ENCODE measurements at regions not wholly inside any gene's neighbourhood (a gene's known extent, or its start where the extent isn't known, plus 50 kb on each side); places are given as distances from the start of the nearest gene placed in this dataset.

GRCh38 chr2:128617661-128618060 is 299.0 kb upstream of the HS6ST1 start:
- no peak for TF ChIP-seq POLR2A (IDR thresholded peaks at IDR 0.05)
- TF ChIP-seq, protein P1, sequence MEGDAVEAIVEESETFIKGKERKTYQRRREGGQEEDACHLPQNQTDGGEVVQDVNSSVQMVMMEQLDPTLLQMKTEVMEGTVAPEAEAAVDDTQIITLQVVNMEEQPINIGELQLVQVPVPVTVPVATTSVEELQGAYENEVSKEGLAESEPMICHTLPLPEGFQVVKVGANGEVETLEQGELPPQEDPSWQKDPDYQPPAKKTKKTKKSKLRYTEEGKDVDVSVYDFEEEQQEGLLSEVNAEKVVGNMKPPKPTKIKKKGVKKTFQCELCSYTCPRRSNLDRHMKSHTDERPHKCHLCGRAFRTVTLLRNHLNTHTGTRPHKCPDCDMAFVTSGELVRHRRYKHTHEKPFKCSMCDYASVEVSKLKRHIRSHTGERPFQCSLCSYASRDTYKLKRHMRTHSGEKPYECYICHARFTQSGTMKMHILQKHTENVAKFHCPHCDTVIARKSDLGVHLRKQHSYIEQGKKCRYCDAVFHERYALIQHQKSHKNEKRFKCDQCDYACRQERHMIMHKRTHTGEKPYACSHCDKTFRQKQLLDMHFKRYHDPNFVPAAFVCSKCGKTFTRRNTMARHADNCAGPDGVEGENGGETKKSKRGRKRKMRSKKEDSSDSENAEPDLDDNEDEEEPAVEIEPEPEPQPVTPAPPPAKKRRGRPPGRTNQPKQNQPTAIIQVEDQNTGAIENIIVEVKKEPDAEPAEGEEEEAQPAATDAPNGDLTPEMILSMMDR (IDR thresholded peaks at IDR 0.05), result no peak
